PC-3 (cell line): ENCODE measurements at regions not wholly inside any gene's neighbourhood (a gene's known extent, or its start where the extent isn't known, plus 50 kb on each side); places are given as distances from the start of the nearest gene placed in this dataset.

ENCODE experiments used
- EZH2 ChIP-seq: fragments of 300-600 bp; sonication (generic); IDR thresholded peaks from one replicate; pipeline ENCODE4 v1.6.1; 2017; ENCODE audit warnings: antibody characterized with exemption, mild to moderate bottlenecking, low read length; ENCODE audit not compliant: unreplicated experiment
- EZH2phosphoT487 ChIP-seq: fragments of 300-600 bp; sonication (generic); IDR thresholded peaks from 2 replicates; pipeline ENCODE4 v1.6.1; 2018; ENCODE audit warnings: mild to moderate bottlenecking, antibody characterized with exemption, low read length, borderline replicate concordance
- TF ChIP-seq, protein P1 (sequence below): fragments of 300-600 bp; sonication (generic); conservative IDR thresholded peaks from 2 replicates; pipeline ENCODE4 v1.5.1; 2017; ENCODE audit warnings: antibody characterized with exemption, low read depth, mild to moderate bottlenecking, low read length

DNA sequence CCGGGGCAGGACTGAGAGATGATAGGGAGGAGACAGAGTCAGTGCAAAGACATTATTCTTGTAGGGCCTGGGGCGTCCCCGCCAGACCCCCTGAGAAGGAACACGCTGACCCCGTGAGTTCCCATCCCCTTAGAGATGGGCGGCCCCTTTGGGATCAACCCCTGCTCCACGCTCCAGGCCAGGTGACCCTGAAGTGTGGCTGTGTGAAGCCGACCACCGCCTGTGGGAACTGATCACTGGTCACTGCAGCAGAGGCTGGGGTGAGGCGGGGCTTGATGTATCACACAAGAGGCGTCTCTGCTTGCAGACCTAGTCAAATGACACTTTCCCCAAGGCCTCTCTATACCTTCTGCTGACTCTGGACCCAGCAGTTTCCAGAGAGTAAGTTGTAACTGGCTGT is 157.4 kb upstream of the TWIST2 start:
- TF ChIP-seq, protein P1, sequence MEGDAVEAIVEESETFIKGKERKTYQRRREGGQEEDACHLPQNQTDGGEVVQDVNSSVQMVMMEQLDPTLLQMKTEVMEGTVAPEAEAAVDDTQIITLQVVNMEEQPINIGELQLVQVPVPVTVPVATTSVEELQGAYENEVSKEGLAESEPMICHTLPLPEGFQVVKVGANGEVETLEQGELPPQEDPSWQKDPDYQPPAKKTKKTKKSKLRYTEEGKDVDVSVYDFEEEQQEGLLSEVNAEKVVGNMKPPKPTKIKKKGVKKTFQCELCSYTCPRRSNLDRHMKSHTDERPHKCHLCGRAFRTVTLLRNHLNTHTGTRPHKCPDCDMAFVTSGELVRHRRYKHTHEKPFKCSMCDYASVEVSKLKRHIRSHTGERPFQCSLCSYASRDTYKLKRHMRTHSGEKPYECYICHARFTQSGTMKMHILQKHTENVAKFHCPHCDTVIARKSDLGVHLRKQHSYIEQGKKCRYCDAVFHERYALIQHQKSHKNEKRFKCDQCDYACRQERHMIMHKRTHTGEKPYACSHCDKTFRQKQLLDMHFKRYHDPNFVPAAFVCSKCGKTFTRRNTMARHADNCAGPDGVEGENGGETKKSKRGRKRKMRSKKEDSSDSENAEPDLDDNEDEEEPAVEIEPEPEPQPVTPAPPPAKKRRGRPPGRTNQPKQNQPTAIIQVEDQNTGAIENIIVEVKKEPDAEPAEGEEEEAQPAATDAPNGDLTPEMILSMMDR = no peak
- TF ChIP-seq EZH2 (no peak), EZH2phosphoT487 (no peak)
